Activated naive CD4-positive, alpha-beta T cell treated with anti-CD3 and anti-CD28 coated beads for 36 hours (primary cell): ENCODE measurements at regions not wholly inside any gene's neighbourhood (a gene's known extent, or its start where the extent isn't known, plus 50 kb on each side); places are given as distances from the start of the nearest gene placed in this dataset.
"Not testable (repeated sequence)": the region's sequence is repeated elsewhere in the genome, so short reads cannot be mapped to it uniquely, and the experiment has no call there.

Experiments
- CTCF ChIA-PET: fragments of 350-600 bp; sonication (Branson Sonifier 250); formaldehyde crosslinking; loops from one replicate; lab custom pipeline; 2021; ENCODE audit warnings: antibody characterized with exemption; lab: Charles Lee
- DNase-seq: peaks from one replicate; pipeline ENCODE4 v3.0.0-alpha.2; 2020
- H3K27ac Mint-ChIP-seq: one replicate; pipeline ENCODE4 v1.8.0; 2021; ENCODE audit warnings: mild to moderate bottlenecking, mixed read lengths
- H3K27me3 Mint-ChIP-seq: one replicate; pipeline ENCODE4 v1.8.0; 2021; ENCODE audit warnings: low read depth, mixed read lengths
- H3K36me3 Mint-ChIP-seq: one replicate; pipeline ENCODE4 v1.8.0; 2021; ENCODE audit warnings: low read depth, mixed read lengths
- H3K4me1 Mint-ChIP-seq: one replicate; pipeline ENCODE4 v1.8.0; 2021; ENCODE audit warnings: low read depth, mixed read lengths
- H3K4me3 Mint-ChIP-seq: one replicate; pipeline ENCODE4 v1.8.0; 2021; ENCODE audit warnings: mild to moderate bottlenecking, moderate library complexity, mixed read lengths
- H3K9me3 Mint-ChIP-seq: one replicate; pipeline ENCODE4 v1.8.0; 2021; ENCODE audit warnings: mixed read lengths
- intact Hi-C: fragments of 100-400 bp; cut with micrococcal nuclease; formaldehyde crosslinking; loops from one replicate; pipeline ENCODE4 v1.15.1; 2023

- H3K27me3 Mint-ChIP-seq = no peaks in the 10 kb centered on the region
- CTCF ChIA-PET = no interaction called here
- no peaks in the 10 kb centered on the region for H3K36me3 Mint-ChIP-seq
- no peaks in the 10 kb centered on the region for H3K4me1 Mint-ChIP-seq
- H3K4me3 Mint-ChIP-seq = no peak overlapping the region
- H3K9me3 Mint-ChIP-seq = no peaks in the 10 kb centered on the region
- intact Hi-C loops = no loop called here
- H3K27ac Mint-ChIP-seq = no peak overlapping the region
- DNase-seq = no peak
Measured at GRCh38 chr4:106806158-106806797, 229.8 kb downstream of the DKK2 start.

GRCh38 chr4:106803083-106803482 lies 233.0 kb downstream of the DKK2 start:
- Mint-ChIP-seq H3K9me3 (no peaks in the 10 kb centered on the region), H3K4me1 (no peaks in the 10 kb centered on the region)
- intact Hi-C loops = no loop called here

GRCh38 chr4:106801386-106801785 lies 234.7 kb downstream of the DKK2 start:
- H3K36me3 Mint-ChIP-seq = no peaks in the 10 kb centered on the region
- intact Hi-C loops = no loop called here
- CTCF ChIA-PET = no interaction called here
- no peaks in the 10 kb centered on the region for H3K4me1 Mint-ChIP-seq
- no peaks in the 10 kb centered on the region for H3K27me3 Mint-ChIP-seq
- no peak overlapping the region for H3K4me3 Mint-ChIP-seq
- H3K9me3 Mint-ChIP-seq = no peaks in the 10 kb centered on the region
- no peak overlapping the region for H3K27ac Mint-ChIP-seq
- DNase-seq = no peak

More at GRCh38 chr4:106803083-106803482, 233.0 kb downstream of the DKK2 start:
- no peaks in the 10 kb centered on the region for H3K36me3 Mint-ChIP-seq
- no peaks in the 10 kb centered on the region for H3K27me3 Mint-ChIP-seq
- DNase-seq = no peak
- H3K27ac Mint-ChIP-seq = no peak overlapping the region
- no peak overlapping the region for H3K4me3 Mint-ChIP-seq
- CTCF ChIA-PET = no interaction called here

GRCh38 chr4:106796876-106797275 lies 239.2 kb downstream of the DKK2 start:
- Mint-ChIP-seq H3K4me3 (no peak overlapping the region), H3K4me1 (no peaks in the 10 kb centered on the region), H3K27me3 (no peaks in the 10 kb centered on the region), H3K36me3 (no peaks in the 10 kb centered on the region), H3K9me3 (no peaks in the 10 kb centered on the region), H3K27ac (no peak overlapping the region)
- no peak for DNase-seq
- CTCF ChIA-PET = no interaction called here
- intact Hi-C loops = no loop called here

- Mint-ChIP-seq H3K27ac (no peak overlapping the region), H3K9me3 (peaks cover 2% of the 10 kb centered on the region), H3K4me1 (no peaks in the 10 kb centered on the region), H3K4me3 (no peak overlapping the region), H3K27me3 (no peaks in the 10 kb centered on the region), H3K36me3 (no peaks in the 10 kb centered on the region)
- DNase-seq = no peak
- intact Hi-C loops = no loop called here
- CTCF ChIA-PET = no interaction called here
Measured at GRCh38 chr4:106795326-106795725, 240.8 kb downstream of the DKK2 start.

GRCh38 chr4:106793933-106794332 lies 242.2 kb downstream of the DKK2 start:
- DNase-seq = no peak
- no peaks in the 10 kb centered on the region for H3K36me3 Mint-ChIP-seq
- intact Hi-C loops = no loop called here
- no peaks in the 10 kb centered on the region for H3K4me1 Mint-ChIP-seq
- H3K4me3 Mint-ChIP-seq = no peak overlapping the region
- H3K9me3 Mint-ChIP-seq = peaks cover 3% of the 10 kb centered on the region
- H3K27me3 Mint-ChIP-seq = no peaks in the 10 kb centered on the region
- CTCF ChIA-PET = interaction anchor here (0.7 kb wide), 1 partner anchor 104 kb away, joined by 3 read pairs; no protein-coding TSS in a partner anchor
- no peak overlapping the region for H3K27ac Mint-ChIP-seq

GRCh38 chr4:106775636-106776035 lies 260.5 kb downstream of the DKK2 start:
- Mint-ChIP-seq H3K27ac (no peak overlapping the region), H3K4me1 (no peaks in the 10 kb centered on the region), H3K36me3 (no peaks in the 10 kb centered on the region), H3K9me3 (peaks cover 7% of the 10 kb centered on the region), H3K4me3 (no peak overlapping the region), H3K27me3 (no peaks in the 10 kb centered on the region)
- CTCF ChIA-PET = no interaction called here
- intact Hi-C loops = no loop called here
- no peak for DNase-seq

- H3K4me1 Mint-ChIP-seq, CTCF ChIA-PET, DNase-seq, H3K4me3 Mint-ChIP-seq, H3K27me3 Mint-ChIP-seq, H3K36me3 Mint-ChIP-seq, H3K27ac Mint-ChIP-seq, intact Hi-C loops: not testable (repeated sequence)
- H3K9me3 Mint-ChIP-seq = peaks cover 12% of the 10 kb centered on the region
Measured at GRCh38 chr4:106774055-106774454, 262.1 kb downstream of the DKK2 start.

GRCh38 chr4:106773076-106773905 lies 262.8 kb downstream of the DKK2 start:
- CTCF ChIA-PET = no interaction called here
- Mint-ChIP-seq H3K4me1 (no peaks in the 10 kb centered on the region), H3K36me3 (no peaks in the 10 kb centered on the region), H3K27ac (no peak overlapping the region), H3K9me3 (peaks cover 12% of the 10 kb centered on the region), H3K4me3 (no peak overlapping the region), H3K27me3 (no peaks in the 10 kb centered on the region)
- no peak for DNase-seq
- intact Hi-C loops = no loop called here

- no peaks in the 10 kb centered on the region for H3K4me1 Mint-ChIP-seq
- CTCF ChIA-PET = no interaction called here
Measured at GRCh38 chr4:106767991-106768390, 268.1 kb downstream of the DKK2 start.

GRCh38 chr4:106766519-106766918 lies 269.6 kb downstream of the DKK2 start:
- no peaks in the 10 kb centered on the region for H3K27me3 Mint-ChIP-seq
- H3K4me3 Mint-ChIP-seq = no peak overlapping the region
- intact Hi-C loops = no loop called here
- no peaks in the 10 kb centered on the region for H3K4me1 Mint-ChIP-seq
- CTCF ChIA-PET = no interaction called here
- peaks cover 11% of the 10 kb centered on the region for H3K9me3 Mint-ChIP-seq
- DNase-seq = no peak
- no peaks in the 10 kb centered on the region for H3K36me3 Mint-ChIP-seq
- no peak overlapping the region for H3K27ac Mint-ChIP-seq

More at GRCh38 chr4:106767991-106768390, 268.1 kb downstream of the DKK2 start:
- Mint-ChIP-seq H3K27ac (no peak overlapping the region), H3K4me3 (no peak overlapping the region), H3K27me3 (no peaks in the 10 kb centered on the region), H3K36me3 (no peaks in the 10 kb centered on the region), H3K9me3 (peaks cover 14% of the 10 kb centered on the region)
- intact Hi-C loops = no loop called here
- no peak for DNase-seq

- DNase-seq = no peak
- CTCF ChIA-PET = no interaction called here
- intact Hi-C loops = no loop called here
- no peaks in the 10 kb centered on the region for H3K36me3 Mint-ChIP-seq
- no peaks in the 10 kb centered on the region for H3K27me3 Mint-ChIP-seq
- no peaks in the 10 kb centered on the region for H3K4me1 Mint-ChIP-seq
- no peak overlapping the region for H3K27ac Mint-ChIP-seq
- no peak overlapping the region for H3K4me3 Mint-ChIP-seq
- peaks cover 8% of the 10 kb centered on the region for H3K9me3 Mint-ChIP-seq
Measured at GRCh38 chr4:106764774-106765173, 271.3 kb downstream of the DKK2 start.
